Tibial artery (tissue), 4 donors: ENCODE measurements at regions not wholly inside any gene's neighbourhood (a gene's known extent, or its start where the extent isn't known, plus 50 kb on each side); places are given as distances from the start of the nearest gene placed in this dataset.
A peak's percentile ranks its signal among the peaks of the same experiment; 100 is the strongest.

Experiments
- DNase-seq, 2 donors: peaks; one replicate each; pipeline ENCODE4 v3.0.0-alpha.2; 2019
- H3K27ac ChIP-seq, 2 donors: fragments of 200-600 bp; sonication (generic) in 1 of 2; 1 replicate in 1 of 2; 2 replicates in 1 of 2; pipeline ENCODE4 v1.5.1; 2018 to 2019; ENCODE audit warnings: mild to moderate bottlenecking in 1 of 2
- H3K27me3 ChIP-seq, 2 donors: fragments of 200-600 bp; sonication (generic) in 1 of 2; one replicate each; pipeline versions ENCODE4 v1.5.1 to v1.6.0; 2016 to 2019
- H3K36me3 ChIP-seq, 3 donors: fragments of 200-600 bp; sonication (generic) in 2 of 3; one replicate each; pipeline ENCODE4 v1.5.1; 2016 to 2019; ENCODE audit warnings: mild to moderate bottlenecking in 2 of 3
- H3K4me1 ChIP-seq, 4 donors: fragments of 200-600 bp; sonication (generic) in 2 of 4; 1 replicate in 3 of 4; 2 replicates in 1 of 4; pipeline ENCODE4 v1.5.1; 2016 to 2019
- H3K4me3 ChIP-seq, 2 donors: fragments of 200-600 bp; sonication (generic) in 1 of 2; 1 replicate in 1 of 2; 2 replicates in 1 of 2; pipeline ENCODE4 v1.5.1; 2018 to 2019; ENCODE audit warnings: mild to moderate bottlenecking in 2 of 2
- H3K9me3 ChIP-seq, 3 donors: fragments of 200-600 bp; sonication (generic) in 1 of 3; one replicate each; pipeline ENCODE4 v1.5.1; 2016 to 2019
- intact Hi-C: fragments of 100-400 bp; cut with DNase I; formaldehyde crosslinking; loops from one replicate; pipeline ENCODE4 v1.15.0; 2023; ENCODE audit warnings: low total_unique reads
- TF ChIP-seq, protein P1 (sequence below), 2 experiments: fragments of 200-600 bp in 1 of 2; fragments of 450-650 bp in 1 of 2; IDR thresholded peaks; one replicate each; pipeline ENCODE4 v1.5.1; 2017 to 2019; ENCODE audit warnings: antibody characterized with exemption in 2 of 2, mild to moderate bottlenecking in 1 of 2, moderate library complexity in 1 of 2

GRCh38 chr4:138105331-138105730 lies 136.8 kb downstream of the SLC7A11 start:
- TF ChIP-seq, protein P1, sequence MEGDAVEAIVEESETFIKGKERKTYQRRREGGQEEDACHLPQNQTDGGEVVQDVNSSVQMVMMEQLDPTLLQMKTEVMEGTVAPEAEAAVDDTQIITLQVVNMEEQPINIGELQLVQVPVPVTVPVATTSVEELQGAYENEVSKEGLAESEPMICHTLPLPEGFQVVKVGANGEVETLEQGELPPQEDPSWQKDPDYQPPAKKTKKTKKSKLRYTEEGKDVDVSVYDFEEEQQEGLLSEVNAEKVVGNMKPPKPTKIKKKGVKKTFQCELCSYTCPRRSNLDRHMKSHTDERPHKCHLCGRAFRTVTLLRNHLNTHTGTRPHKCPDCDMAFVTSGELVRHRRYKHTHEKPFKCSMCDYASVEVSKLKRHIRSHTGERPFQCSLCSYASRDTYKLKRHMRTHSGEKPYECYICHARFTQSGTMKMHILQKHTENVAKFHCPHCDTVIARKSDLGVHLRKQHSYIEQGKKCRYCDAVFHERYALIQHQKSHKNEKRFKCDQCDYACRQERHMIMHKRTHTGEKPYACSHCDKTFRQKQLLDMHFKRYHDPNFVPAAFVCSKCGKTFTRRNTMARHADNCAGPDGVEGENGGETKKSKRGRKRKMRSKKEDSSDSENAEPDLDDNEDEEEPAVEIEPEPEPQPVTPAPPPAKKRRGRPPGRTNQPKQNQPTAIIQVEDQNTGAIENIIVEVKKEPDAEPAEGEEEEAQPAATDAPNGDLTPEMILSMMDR (IDR thresholded peaks at IDR 0.05): no peak
- H3K9me3 ChIP-seq: no peaks in the 10 kb centered on the region
- H3K4me1 ChIP-seq: no peaks in the 10 kb centered on the region
- no peak overlapping the region for H3K4me3 ChIP-seq
- H3K36me3 ChIP-seq: no peaks in the 10 kb centered on the region
- H3K27me3 ChIP-seq: no peaks in the 10 kb centered on the region
- intact Hi-C loops: no loop called here
- H3K27ac ChIP-seq: no peak overlapping the region
- no peak for DNase-seq

GRCh38 chr4:138104284-138104680 lies 137.9 kb downstream of the SLC7A11 start:
- Histone ChIP-seq H3K9me3 (no peaks in the 10 kb centered on the region), H3K4me1 (peaks cover 0 to 4% (median 0%) of the 10 kb centered on the region in 4 donors), H3K4me3 (peak overlapping the region; percentile 7 to 24), H3K27ac (no peak overlapping the region), H3K36me3 (no peaks in the 10 kb centered on the region), H3K27me3 (no peaks in the 10 kb centered on the region)
- no peak for DNase-seq
- TF ChIP-seq, protein P1 (IDR thresholded peaks at IDR 0.05): no peak
- intact Hi-C loops: no loop called here

GRCh38 chr4:138103597-138104283 lies 138.4 kb downstream of the SLC7A11 start:
- no peak overlapping the region for H3K27ac ChIP-seq
- no peak for DNase-seq

DNA sequence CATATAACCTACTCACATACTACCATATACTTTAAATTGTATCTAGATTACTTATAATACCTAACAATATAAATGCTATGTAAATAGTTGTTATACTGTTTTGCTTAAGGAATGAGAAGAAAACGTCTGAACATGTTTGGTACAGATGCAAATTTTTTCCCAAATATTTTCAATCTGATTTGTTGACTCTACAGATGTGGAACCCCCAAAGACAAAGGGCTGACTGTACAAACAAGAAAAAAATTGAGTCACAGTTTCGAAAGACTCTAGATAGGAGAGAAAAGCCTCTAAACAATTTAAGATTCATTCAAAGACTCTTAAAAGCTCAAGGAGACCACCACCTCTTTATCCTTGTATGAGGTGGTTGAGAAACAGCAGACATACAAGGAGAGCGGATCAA lies 142.8 kb downstream of the SLC7A11 start:
- H3K4me1 ChIP-seq: peaks cover 0 to 11% (median 0%) of the 10 kb centered on the region in 4 donors
- TF ChIP-seq, protein P1 (IDR thresholded peaks at IDR 0.05): no peak
- no peaks in the 10 kb centered on the region for H3K9me3 ChIP-seq
- H3K36me3 ChIP-seq: no peaks in the 10 kb centered on the region
- no peak for DNase-seq
- H3K27ac ChIP-seq: no peak overlapping the region
- intact Hi-C loops: loop anchor here (10.0 kb wide), 1 partner anchor 975 kb away; no protein-coding TSS in a partner anchor
- no peaks in the 10 kb centered on the region for H3K27me3 ChIP-seq
- no peak overlapping the region for H3K4me3 ChIP-seq

More at GRCh38 chr4:138103597-138104283, 138.4 kb downstream of the SLC7A11 start:
- TF ChIP-seq, protein P1 (IDR thresholded peaks at IDR 0.05): no peak
- peak overlapping the region; percentile 7 to 24 for H3K4me3 ChIP-seq
- peaks cover 0 to 10% (median 0%) of the 10 kb centered on the region in 4 donors for H3K4me1 ChIP-seq
- no peaks in the 10 kb centered on the region for H3K9me3 ChIP-seq
- intact Hi-C loops: no loop called here
- no peaks in the 10 kb centered on the region for H3K27me3 ChIP-seq
- no peaks in the 10 kb centered on the region for H3K36me3 ChIP-seq

DNA sequence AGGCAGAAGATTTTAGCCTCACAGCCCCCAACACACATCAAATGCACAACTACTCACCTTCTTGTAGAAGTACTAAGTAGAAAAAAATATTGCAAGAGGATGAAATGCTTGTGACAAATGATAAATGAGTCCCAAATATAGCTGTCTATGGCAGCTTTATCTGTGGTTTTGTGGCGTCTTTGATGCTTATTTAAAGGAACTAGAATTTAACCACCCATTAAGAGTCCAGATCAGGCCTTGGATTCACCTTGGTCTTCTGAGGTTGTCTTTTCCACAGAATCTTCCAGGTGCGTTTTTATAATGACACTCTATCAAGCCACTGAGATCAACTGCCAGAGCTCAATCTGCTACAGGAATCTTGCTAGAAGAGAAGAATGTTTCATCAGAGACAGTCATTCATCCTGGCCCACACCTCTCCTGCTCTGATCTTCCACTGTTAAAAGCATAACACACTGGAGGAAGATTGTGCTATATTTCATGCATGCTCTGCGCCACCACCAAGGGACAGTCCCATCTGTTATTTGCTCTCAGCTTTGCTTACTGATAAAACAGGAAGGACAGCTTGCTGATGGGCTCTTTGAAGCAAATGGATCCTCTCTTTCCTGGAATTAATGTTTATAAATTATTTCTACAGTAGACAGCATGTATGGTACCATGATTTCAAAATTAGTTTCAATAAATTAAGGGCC lies 144.1 kb downstream of the SLC7A11 start:
- no peak overlapping the region for H3K27ac ChIP-seq
- DNase-seq: no peak
- intact Hi-C loops: loop anchor here (10.0 kb wide), 1 partner anchor 973 kb away; no protein-coding TSS in a partner anchor

More for the DNA sequence above, 144.1 kb downstream of the SLC7A11 start:
- no peak overlapping the region for H3K4me3 ChIP-seq
- H3K36me3 ChIP-seq: no peaks in the 10 kb centered on the region
- H3K9me3 ChIP-seq: no peaks in the 10 kb centered on the region
- no peaks in the 10 kb centered on the region for H3K27me3 ChIP-seq
- TF ChIP-seq, protein P1 (IDR thresholded peaks at IDR 0.05): no peak
- H3K4me1 ChIP-seq: peaks cover 0 to 11% (median 0%) of the 10 kb centered on the region in 4 donors
